HG03571 (cell line): ENCODE measurements at regions not wholly inside any gene's neighbourhood (a gene's known extent, or its start where the extent isn't known, plus 50 kb on each side); places are given as distances from the start of the nearest gene placed in this dataset.
"Not testable (repeated sequence)": the region's sequence is repeated elsewhere in the genome, so short reads cannot be mapped to it uniquely, and the experiment has no call there.

Source experiments
- ATAC-seq: cut with Tn5 transposase; IDR thresholded peaks from one replicate; pipeline ENCODE4 v1.9.1; 2021; ENCODE audit not compliant: unreplicated experiment

GRCh38 chr2:234375176-234375880 is 121.6 kb downstream of the ARL4C start:
- no peak for ATAC-seq

- no peak for ATAC-seq
Observed at GRCh38 chr2:234374736-234375135, 122.1 kb downstream of the ARL4C start.

- no peak for ATAC-seq
Observed at GRCh38 chr2:234374150-234374508, 122.8 kb downstream of the ARL4C start.

GRCh38 chr2:234373481-234374149 is 123.3 kb downstream of the ARL4C start:
- ATAC-seq, result no peak

GRCh38 chr2:234373060-234373459 is 123.8 kb downstream of the ARL4C start:
- ATAC-seq, result no peak

- no peak for ATAC-seq
Observed at GRCh38 chr2:234372506-234372905, 124.4 kb downstream of the ARL4C start.

- ATAC-seq, result no peak
Observed at GRCh38 chr2:234368861-234369261, 128.0 kb downstream of the ARL4C start.

- ATAC-seq, result no peak
Observed at GRCh38 chr2:234366891-234367290, 130.0 kb downstream of the ARL4C start.

GRCh38 chr2:234364661-234365060 is 132.2 kb downstream of the ARL4C start:
- no peak for ATAC-seq

- ATAC-seq, result no peak
Observed at GRCh38 chr2:234363647-234364294, 133.1 kb downstream of the ARL4C start.

- no peak for ATAC-seq
Observed at GRCh38 chr2:234363011-234363487, 133.8 kb downstream of the ARL4C start.

- ATAC-seq, result not testable (repeated sequence)
Observed at GRCh38 chr2:234360313-234360975, 136.4 kb downstream of the ARL4C start.

- ATAC-seq, result no peak
Observed at GRCh38 chr2:234357666-234358065, 139.2 kb downstream of the ARL4C start.

GRCh38 chr2:234355808-234356365 is 141.0 kb downstream of the ARL4C start:
- ATAC-seq, result no peak

GRCh38 chr2:234355021-234355720 is 141.7 kb downstream of the ARL4C start:
- no peak for ATAC-seq

- ATAC-seq, result no peak
Observed at GRCh38 chr2:234352270-234352669, 144.6 kb downstream of the ARL4C start.

GRCh38 chr2:234351866-234352265 is 145.0 kb downstream of the ARL4C start:
- ATAC-seq, result not testable (repeated sequence)

GRCh38 chr2:234348081-234348480 is 148.8 kb downstream of the ARL4C start:
- no peak for ATAC-seq

- no peak for ATAC-seq
Observed at GRCh38 chr2:234345921-234346320, 151.0 kb downstream of the ARL4C start.

- no peak for ATAC-seq
Observed at GRCh38 chr2:234344012-234344411, 152.9 kb downstream of the ARL4C start.

GRCh38 chr2:234343372-234343771 is 153.5 kb downstream of the ARL4C start:
- no peak for ATAC-seq
